ENCODE measurements at regions not wholly inside any gene's neighbourhood (a gene's known extent, or its start where the extent isn't known, plus 50 kb on each side); places are given as distances from the start of the nearest gene placed in this dataset.

GRCh38 chr11:109480251-109480650 lies 58.3 kb downstream of the C11orf87 start:
- no peak overlapping the region for H3K27ac Mint-ChIP-seq
- no peak for ATAC-seq (replicated peaks)
- H3K27me3 Mint-ChIP-seq, result no peaks in the 10 kb centered on the region
- no peak overlapping the region for H3K4me3 Mint-ChIP-seq
- peaks cover 5% of the 10 kb centered on the region for H3K9me3 Mint-ChIP-seq
- H3K4me1 Mint-ChIP-seq, result no peaks in the 10 kb centered on the region
- H3K36me3 Mint-ChIP-seq (ENCODE audit: low read depth), result no peaks in the 10 kb centered on the region

GRCh38 chr11:109486129-109486528 lies 64.1 kb downstream of the C11orf87 start:
- Mint-ChIP-seq H3K27ac (no peak overlapping the region), H3K27me3 (no peaks in the 10 kb centered on the region), H3K4me1 (no peaks in the 10 kb centered on the region), H3K9me3 (peaks cover 8% of the 10 kb centered on the region), H3K36me3 (ENCODE audit: low read depth) (no peaks in the 10 kb centered on the region), H3K4me3 (no peak overlapping the region)
- no peak for ATAC-seq (replicated peaks)

- ATAC-seq (replicated peaks), result no peak
- H3K4me3 Mint-ChIP-seq, result no peak overlapping the region
- H3K36me3 Mint-ChIP-seq (ENCODE audit: low read depth), result no peaks in the 10 kb centered on the region
- H3K27ac Mint-ChIP-seq, result no peak overlapping the region
- peaks cover 7% of the 10 kb centered on the region for H3K9me3 Mint-ChIP-seq
- H3K4me1 Mint-ChIP-seq, result no peaks in the 10 kb centered on the region
- H3K27me3 Mint-ChIP-seq, result no peaks in the 10 kb centered on the region
These were observed 69.1 kb downstream of the C11orf87 start for GRCh38 chr11:109490953-109491635.

GRCh38 chr11:109506115-109506514 lies 84.1 kb downstream of the C11orf87 start:
- Mint-ChIP-seq H3K4me3 (no peak overlapping the region), H3K4me1 (no peaks in the 10 kb centered on the region), H3K27me3 (no peaks in the 10 kb centered on the region), H3K9me3 (no peaks in the 10 kb centered on the region), H3K36me3 (ENCODE audit: low read depth) (no peaks in the 10 kb centered on the region), H3K27ac (no peak overlapping the region)
- no peak for ATAC-seq (replicated peaks)

GRCh38 chr11:109507331-109507730 lies 85.3 kb downstream of the C11orf87 start:
- no peak for ATAC-seq (replicated peaks)
- H3K4me3 Mint-ChIP-seq, result no peak overlapping the region
- H3K27ac Mint-ChIP-seq, result no peak overlapping the region
- H3K36me3 Mint-ChIP-seq (ENCODE audit: low read depth), result no peaks in the 10 kb centered on the region
- no peaks in the 10 kb centered on the region for H3K27me3 Mint-ChIP-seq
- no peaks in the 10 kb centered on the region for H3K9me3 Mint-ChIP-seq
- H3K4me1 Mint-ChIP-seq, result no peaks in the 10 kb centered on the region

GRCh38 chr11:109507836-109508561 lies 86.0 kb downstream of the C11orf87 start:
- Mint-ChIP-seq H3K27ac (no peak overlapping the region), H3K36me3 (ENCODE audit: low read depth) (no peaks in the 10 kb centered on the region), H3K27me3 (no peaks in the 10 kb centered on the region), H3K4me1 (no peaks in the 10 kb centered on the region), H3K4me3 (no peak overlapping the region), H3K9me3 (no peaks in the 10 kb centered on the region)
- no peak for ATAC-seq (replicated peaks)

- H3K27me3 Mint-ChIP-seq, result no peaks in the 10 kb centered on the region
- no peak overlapping the region for H3K4me3 Mint-ChIP-seq
- no peak for ATAC-seq (replicated peaks)
- H3K36me3 Mint-ChIP-seq (ENCODE audit: low read depth), result no peaks in the 10 kb centered on the region
- H3K27ac Mint-ChIP-seq, result no peak overlapping the region
- H3K9me3 Mint-ChIP-seq, result peaks cover under 1% of the 10 kb centered on the region
- H3K4me1 Mint-ChIP-seq, result no peaks in the 10 kb centered on the region
These were observed 87.0 kb downstream of the C11orf87 start for GRCh38 chr11:109508943-109509342.

- H3K27ac Mint-ChIP-seq, result no peak overlapping the region
- ATAC-seq (replicated peaks), result no peak
- H3K36me3 Mint-ChIP-seq (ENCODE audit: low read depth), result no peaks in the 10 kb centered on the region
- no peak overlapping the region for H3K4me3 Mint-ChIP-seq
- no peaks in the 10 kb centered on the region for H3K27me3 Mint-ChIP-seq
- H3K9me3 Mint-ChIP-seq, result peaks cover 9% of the 10 kb centered on the region
- no peaks in the 10 kb centered on the region for H3K4me1 Mint-ChIP-seq
These were observed 88.3 kb downstream of the C11orf87 start for GRCh38 chr11:109510316-109510715.

- H3K36me3 Mint-ChIP-seq (ENCODE audit: low read depth), result no peaks in the 10 kb centered on the region
- peaks cover 9% of the 10 kb centered on the region for H3K9me3 Mint-ChIP-seq
- H3K4me3 Mint-ChIP-seq, result no peak overlapping the region
- H3K27ac Mint-ChIP-seq, result no peak overlapping the region
- H3K4me1 Mint-ChIP-seq, result no peaks in the 10 kb centered on the region
- ATAC-seq (replicated peaks), result no peak
- H3K27me3 Mint-ChIP-seq, result no peaks in the 10 kb centered on the region
These were observed 89.6 kb downstream of the C11orf87 start for GRCh38 chr11:109511598-109511997.

- no peak for ATAC-seq (replicated peaks)
- H3K4me1 Mint-ChIP-seq, result no peaks in the 10 kb centered on the region
- H3K36me3 Mint-ChIP-seq (ENCODE audit: low read depth), result no peaks in the 10 kb centered on the region
- no peak overlapping the region for H3K4me3 Mint-ChIP-seq
- H3K27me3 Mint-ChIP-seq, result no peaks in the 10 kb centered on the region
- no peak overlapping the region for H3K27ac Mint-ChIP-seq
- H3K9me3 Mint-ChIP-seq, result peaks cover 9% of the 10 kb centered on the region
These were observed 90.3 kb downstream of the C11orf87 start for GRCh38 chr11:109512249-109512648.

- no peak for ATAC-seq (replicated peaks)
- Mint-ChIP-seq H3K27ac (no peak overlapping the region), H3K36me3 (ENCODE audit: low read depth) (no peaks in the 10 kb centered on the region), H3K27me3 (no peaks in the 10 kb centered on the region), H3K9me3 (peaks cover 9% of the 10 kb centered on the region), H3K4me1 (no peaks in the 10 kb centered on the region), H3K4me3 (no peak overlapping the region)
These were observed 90.7 kb downstream of the C11orf87 start for GRCh38 chr11:109512680-109513079.

GRCh38 chr11:109514313-109515018 lies 92.5 kb downstream of the C11orf87 start:
- H3K4me3 Mint-ChIP-seq, result no peak overlapping the region
- H3K27ac Mint-ChIP-seq, result no peak overlapping the region
- peaks cover 9% of the 10 kb centered on the region for H3K9me3 Mint-ChIP-seq
- no peaks in the 10 kb centered on the region for H3K4me1 Mint-ChIP-seq
- H3K27me3 Mint-ChIP-seq, result no peaks in the 10 kb centered on the region
- no peaks in the 10 kb centered on the region for H3K36me3 Mint-ChIP-seq (ENCODE audit: low read depth)
- ATAC-seq (replicated peaks), result no peak

- ATAC-seq (replicated peaks), result no peak
- Mint-ChIP-seq H3K36me3 (ENCODE audit: low read depth) (no peaks in the 10 kb centered on the region), H3K4me3 (no peak overlapping the region), H3K4me1 (no peaks in the 10 kb centered on the region), H3K27ac (no peak overlapping the region), H3K27me3 (no peaks in the 10 kb centered on the region), H3K9me3 (peaks cover 18% of the 10 kb centered on the region)
These were observed 97.3 kb downstream of the C11orf87 start for GRCh38 chr11:109519253-109519652.

GRCh38 chr11:109521571-109522086 lies 99.6 kb downstream of the C11orf87 start:
- H3K27me3 Mint-ChIP-seq, result no peaks in the 10 kb centered on the region
- no peak overlapping the region for H3K27ac Mint-ChIP-seq
- peaks cover 13% of the 10 kb centered on the region for H3K9me3 Mint-ChIP-seq
- H3K4me3 Mint-ChIP-seq, result no peak overlapping the region
- no peak for ATAC-seq (replicated peaks)
- no peaks in the 10 kb centered on the region for H3K4me1 Mint-ChIP-seq
- H3K36me3 Mint-ChIP-seq (ENCODE audit: low read depth), result no peaks in the 10 kb centered on the region
